ENCODE measurements at regions not wholly inside any gene's neighbourhood (a gene's known extent, or its start where the extent isn't known, plus 50 kb on each side); places are given as distances from the start of the nearest gene placed in this dataset.
"Not testable (repeated sequence)": the region's sequence is repeated elsewhere in the genome, so short reads cannot be mapped to it uniquely, and the experiment has no call there.

DNA sequence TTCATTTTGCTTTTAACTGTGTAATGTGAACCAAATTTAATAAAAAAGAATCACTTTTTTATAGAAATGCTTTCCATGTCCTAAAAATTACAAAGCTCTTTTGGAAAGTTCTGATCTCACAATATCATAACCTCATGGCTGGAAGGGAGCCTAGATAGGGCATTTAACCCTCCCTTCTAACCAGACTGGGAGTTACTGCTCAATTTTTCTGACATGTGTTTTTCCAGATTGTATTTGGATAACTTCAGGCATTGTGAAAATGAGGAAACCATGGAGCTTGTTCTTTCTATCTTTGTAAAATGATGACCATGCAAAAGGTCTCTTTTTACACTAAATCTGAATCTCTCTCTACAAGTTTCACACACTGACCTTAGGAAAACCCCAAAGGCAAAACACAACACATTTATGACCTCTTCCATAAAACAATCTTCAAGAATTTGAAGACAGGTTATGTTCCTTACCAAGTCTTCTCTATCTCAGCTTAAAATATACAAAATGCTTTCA lies 508.8 kb downstream of the DIPK2A start:
- Mint-ChIP-seq H3K4me1 (no peaks in the 10 kb centered on the region), H3K9me3 (no peaks in the 10 kb centered on the region), H3K36me3 (ENCODE audit: low read depth) (no peaks in the 10 kb centered on the region), H3K4me3 (no peak overlapping the region), H3K27me3 (no peaks in the 10 kb centered on the region), H3K27ac (no peak overlapping the region)
- no peak for DNase-seq
- intact Hi-C loops (cut with micrococcal nuclease): no loop called here

DNA sequence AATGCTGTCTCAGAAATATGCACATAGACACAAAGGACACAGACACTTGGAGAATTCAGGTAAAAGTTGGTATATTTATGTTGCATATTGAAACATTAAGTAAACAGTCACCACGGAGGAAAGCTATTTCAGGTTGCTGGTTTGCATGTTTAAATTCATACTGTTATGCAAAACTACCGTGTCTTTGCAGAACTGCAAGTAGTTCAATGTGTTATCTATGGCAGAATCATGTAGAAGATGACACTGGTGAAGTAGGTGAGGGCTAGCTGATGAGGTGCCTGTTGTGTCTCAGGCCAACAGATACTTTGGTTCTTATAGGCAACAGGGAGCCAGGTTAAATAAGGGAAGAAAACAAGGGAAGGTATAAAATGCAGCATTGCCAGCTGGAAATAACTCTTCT lies 511.3 kb downstream of the DIPK2A start:
- no peak overlapping the region for H3K27ac Mint-ChIP-seq
- no peak for DNase-seq
- H3K36me3 Mint-ChIP-seq (ENCODE audit: low read depth): no peaks in the 10 kb centered on the region
- intact Hi-C loops (cut with micrococcal nuclease): no loop called here
- H3K9me3 Mint-ChIP-seq: no peaks in the 10 kb centered on the region
- H3K4me3 Mint-ChIP-seq: no peak overlapping the region
- H3K4me1 Mint-ChIP-seq: no peaks in the 10 kb centered on the region
- H3K27me3 Mint-ChIP-seq: no peaks in the 10 kb centered on the region

DNA sequence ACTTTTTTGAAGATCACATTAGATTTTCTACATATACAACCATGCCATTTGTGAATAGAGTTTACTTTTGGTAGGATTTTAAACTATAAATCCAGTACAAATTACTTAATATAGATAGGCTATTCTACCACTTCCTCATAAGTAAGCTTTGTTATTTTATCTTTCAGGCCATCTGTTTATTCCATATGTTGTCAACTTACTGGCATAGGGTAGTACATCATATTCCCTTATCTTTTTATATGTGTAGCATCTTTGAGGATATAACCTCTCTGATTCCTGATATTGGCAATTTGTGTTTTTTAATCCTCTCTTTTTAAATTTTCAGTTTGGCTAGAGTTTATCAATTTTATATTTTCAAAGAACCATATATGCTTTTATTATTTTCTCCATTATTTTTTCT lies 515.4 kb downstream of the DIPK2A start:
- Mint-ChIP-seq H3K27me3 (no peaks in the 10 kb centered on the region), H3K4me3 (no peak overlapping the region), H3K36me3 (ENCODE audit: low read depth) (no peaks in the 10 kb centered on the region), H3K4me1 (no peaks in the 10 kb centered on the region), H3K27ac (no peak overlapping the region), H3K9me3 (no peaks in the 10 kb centered on the region)
- DNase-seq: no peak
- intact Hi-C loops (cut with micrococcal nuclease): no loop called here

DNA sequence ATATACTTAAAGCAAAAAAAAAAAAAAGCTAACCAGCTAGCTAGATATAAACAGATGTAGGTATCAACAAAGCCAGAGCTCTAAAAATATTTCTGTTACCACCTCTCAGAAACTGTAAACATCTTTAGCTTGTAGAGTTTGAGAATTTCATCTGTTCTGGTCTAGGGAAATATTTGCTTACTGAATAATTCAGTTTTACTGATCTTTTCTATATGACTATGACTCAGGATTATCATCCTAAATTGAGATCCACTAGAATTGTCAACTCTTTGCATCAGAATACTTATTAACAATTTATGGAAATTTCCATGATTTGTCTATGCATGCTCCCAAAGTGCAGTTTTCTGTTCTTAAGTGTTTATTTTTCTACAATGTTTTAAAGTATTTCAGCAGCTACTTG lies 517.3 kb downstream of the DIPK2A start:
- intact Hi-C loops (cut with micrococcal nuclease): no loop called here
- no peak for DNase-seq
- no peak overlapping the region for H3K27ac Mint-ChIP-seq
- no peaks in the 10 kb centered on the region for H3K27me3 Mint-ChIP-seq
- H3K4me3 Mint-ChIP-seq: no peak overlapping the region
- H3K36me3 Mint-ChIP-seq (ENCODE audit: low read depth): no peaks in the 10 kb centered on the region
- no peaks in the 10 kb centered on the region for H3K4me1 Mint-ChIP-seq
- no peaks in the 10 kb centered on the region for H3K9me3 Mint-ChIP-seq

DNA sequence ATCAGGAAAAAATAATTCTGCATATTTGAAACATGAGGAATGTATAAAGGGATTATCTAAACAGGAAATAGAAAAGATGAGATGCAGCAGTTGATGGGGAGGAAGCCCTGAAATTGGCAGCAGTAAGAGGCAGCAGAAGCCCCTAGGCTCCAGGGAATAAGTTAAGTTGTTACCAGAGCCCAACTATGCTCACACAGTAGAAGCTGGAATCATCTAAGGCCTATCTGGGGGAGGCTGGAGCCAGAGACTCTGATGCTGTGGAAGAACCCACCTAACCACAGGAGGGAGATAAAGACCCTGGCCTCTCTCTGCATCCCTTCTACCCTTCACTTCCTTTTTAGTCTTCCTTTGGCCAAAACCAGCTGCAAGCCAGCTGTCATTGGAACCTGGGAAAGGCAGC lies 519.7 kb downstream of the DIPK2A start:
- intact Hi-C loops (cut with micrococcal nuclease): no loop called here
- DNase-seq: no peak
- Mint-ChIP-seq H3K4me3 (no peak overlapping the region), H3K36me3 (ENCODE audit: low read depth) (no peaks in the 10 kb centered on the region), H3K4me1 (no peaks in the 10 kb centered on the region), H3K27ac (no peak overlapping the region), H3K9me3 (no peaks in the 10 kb centered on the region), H3K27me3 (no peaks in the 10 kb centered on the region)

DNA sequence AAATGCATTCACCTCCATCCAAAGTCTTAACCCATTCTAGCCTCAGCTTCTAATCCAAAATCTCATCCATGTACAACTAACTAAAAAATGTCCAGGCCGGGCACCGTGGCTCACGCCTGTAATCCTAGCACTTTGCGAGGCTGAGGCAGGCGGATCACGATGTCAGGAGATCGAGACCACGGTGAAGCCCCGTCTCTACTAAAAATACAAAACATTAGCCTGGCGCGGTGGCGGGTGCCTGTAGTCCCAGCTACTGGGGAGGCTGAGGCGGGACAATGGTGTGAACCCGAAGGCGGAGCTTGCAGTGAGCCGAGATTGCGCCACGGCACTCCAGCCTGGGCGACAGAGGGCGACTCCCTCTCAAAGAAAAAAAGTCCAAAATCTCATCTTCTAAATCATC lies 523.0 kb downstream of the DIPK2A start:
- H3K36me3 Mint-ChIP-seq (ENCODE audit: low read depth); H3K27ac Mint-ChIP-seq; H3K4me1 Mint-ChIP-seq; H3K4me3 Mint-ChIP-seq; H3K27me3 Mint-ChIP-seq; intact Hi-C loops (cut with micrococcal nuclease); DNase-seq; H3K9me3 Mint-ChIP-seq: not testable (repeated sequence)

DNA sequence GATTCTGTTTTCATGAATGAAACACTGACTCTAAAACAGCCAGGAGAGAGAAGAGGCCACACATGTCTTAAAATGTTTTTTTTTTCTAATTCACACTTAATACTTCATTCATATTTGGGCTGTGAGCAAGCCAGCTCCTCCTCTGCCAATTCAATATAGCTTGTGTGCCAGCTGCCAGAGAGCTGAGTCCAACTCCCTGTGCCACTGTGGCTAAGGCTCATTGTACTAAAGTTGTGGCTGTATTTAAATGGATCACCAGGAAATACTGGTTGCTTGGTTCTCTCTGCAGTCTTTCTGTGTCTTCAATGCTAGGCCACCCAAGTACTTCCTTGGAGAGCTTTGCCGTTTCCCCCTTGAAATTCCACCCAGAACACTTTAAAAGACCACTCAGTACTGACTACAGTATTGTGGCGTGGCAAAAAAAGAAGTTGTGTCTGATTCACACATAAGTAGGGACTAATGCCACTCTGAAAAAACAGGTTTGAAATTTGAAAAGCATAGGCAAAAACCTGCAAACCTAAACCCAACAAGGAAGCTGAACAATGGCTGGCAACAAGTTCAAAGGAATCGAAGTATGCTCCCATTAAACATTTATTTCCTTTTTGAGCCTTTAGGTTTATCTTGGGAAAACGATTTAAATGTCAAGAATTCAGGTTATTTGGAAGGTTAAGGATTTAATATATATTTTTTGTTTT lies 524.7 kb downstream of the DIPK2A start:
- Mint-ChIP-seq H3K27ac (no peak overlapping the region), H3K27me3 (no peaks in the 10 kb centered on the region), H3K9me3 (no peaks in the 10 kb centered on the region), H3K36me3 (ENCODE audit: low read depth) (no peaks in the 10 kb centered on the region), H3K4me1 (no peaks in the 10 kb centered on the region), H3K4me3 (no peak overlapping the region)
- DNase-seq: no peak
- intact Hi-C loops (cut with micrococcal nuclease): no loop called here

DNA sequence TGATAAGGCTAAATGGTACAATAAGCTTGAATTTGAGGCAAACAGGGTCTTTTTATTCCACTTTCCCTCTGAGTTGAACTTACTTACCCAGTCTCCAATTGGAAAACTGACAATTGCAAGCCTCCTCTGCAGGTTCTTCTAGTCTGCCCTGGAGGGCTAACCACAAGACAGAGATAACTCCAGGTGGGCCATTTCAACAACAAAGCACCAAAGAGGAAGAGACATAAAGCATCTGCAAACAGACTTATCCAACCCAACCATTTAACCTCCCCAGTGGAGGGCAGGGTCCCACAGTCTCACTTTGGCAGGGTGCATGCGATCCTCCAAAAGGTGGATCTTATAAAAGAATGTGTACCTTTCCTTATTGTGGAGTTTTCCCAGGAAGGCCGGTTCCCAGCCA lies 525.8 kb downstream of the DIPK2A start:
- intact Hi-C loops (cut with micrococcal nuclease): no loop called here
- H3K27ac Mint-ChIP-seq: no peak overlapping the region
- H3K4me3 Mint-ChIP-seq: no peak overlapping the region
- DNase-seq: no peak
- H3K36me3 Mint-ChIP-seq (ENCODE audit: low read depth): no peaks in the 10 kb centered on the region
- no peaks in the 10 kb centered on the region for H3K4me1 Mint-ChIP-seq
- no peaks in the 10 kb centered on the region for H3K9me3 Mint-ChIP-seq
- no peaks in the 10 kb centered on the region for H3K27me3 Mint-ChIP-seq

DNA sequence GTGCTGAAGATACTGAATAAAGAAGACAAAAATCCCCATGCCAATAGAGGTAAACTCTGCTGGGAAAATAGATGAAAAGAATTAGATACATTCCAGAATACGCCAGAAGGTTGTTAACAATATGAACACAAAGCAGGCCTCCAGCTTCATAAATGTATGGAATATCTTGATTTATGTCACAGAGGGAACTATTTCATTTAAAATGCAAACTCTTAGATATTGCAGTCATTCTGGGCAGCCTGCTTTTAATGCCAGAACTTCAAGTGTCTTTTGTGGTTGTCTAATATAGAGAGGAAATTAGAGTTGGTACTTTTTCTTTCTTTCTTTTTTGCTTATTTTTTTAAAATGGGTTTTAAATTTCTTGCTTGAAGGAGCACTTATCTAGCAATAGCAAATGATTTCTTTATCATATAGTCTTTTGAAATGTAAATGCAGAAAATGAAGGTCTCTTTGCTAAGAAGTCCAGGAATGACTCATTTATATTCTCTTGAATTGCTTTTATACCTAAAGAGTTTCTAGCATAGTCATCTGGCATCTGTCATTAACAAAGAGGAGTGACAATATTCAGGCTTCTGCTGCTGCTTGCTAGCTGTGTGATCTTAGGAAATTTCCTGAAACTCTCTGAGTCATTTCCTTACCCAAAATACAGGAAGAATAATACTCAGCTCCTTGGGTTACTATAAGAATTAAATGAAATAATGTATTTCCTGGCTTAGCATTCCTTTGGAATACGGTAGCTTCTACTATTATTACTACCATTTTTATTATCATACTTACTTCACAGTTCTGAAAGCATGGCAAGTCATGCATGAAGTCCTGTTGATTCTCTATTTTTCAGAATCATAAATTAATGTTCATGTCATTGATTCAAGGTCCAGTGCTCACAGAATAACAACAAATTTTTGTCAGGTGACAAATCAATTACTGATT lies 527.6 kb downstream of the DIPK2A start:
- Mint-ChIP-seq H3K4me1 (no peaks in the 10 kb centered on the region), H3K36me3 (ENCODE audit: low read depth) (no peaks in the 10 kb centered on the region), H3K27me3 (no peaks in the 10 kb centered on the region), H3K9me3 (no peaks in the 10 kb centered on the region), H3K27ac (no peak overlapping the region), H3K4me3 (no peak overlapping the region)
- no peak for DNase-seq
- intact Hi-C loops (cut with micrococcal nuclease): no loop called here

DNA sequence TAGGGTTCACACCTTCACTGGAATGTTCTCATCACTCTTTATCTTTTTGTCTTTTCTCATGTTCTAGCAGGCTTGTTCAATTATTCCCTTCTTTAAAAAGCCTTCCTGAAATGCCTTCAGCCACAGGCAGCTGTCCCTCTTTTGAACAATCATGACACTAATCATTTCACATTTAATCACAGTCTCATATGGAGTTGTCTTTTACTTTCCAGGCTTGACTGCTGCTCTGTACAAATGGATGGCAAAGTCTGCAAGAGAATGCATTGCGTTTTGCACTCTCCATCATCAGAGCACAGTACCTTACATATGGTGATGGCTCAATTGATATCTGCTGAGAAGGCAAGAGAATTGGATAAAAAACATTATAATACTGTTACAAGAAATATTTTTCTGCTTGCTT lies 529.8 kb downstream of the DIPK2A start:
- intact Hi-C loops (cut with micrococcal nuclease): no loop called here
- Mint-ChIP-seq H3K4me3 (no peak overlapping the region), H3K4me1 (no peaks in the 10 kb centered on the region), H3K27ac (no peak overlapping the region), H3K27me3 (no peaks in the 10 kb centered on the region), H3K9me3 (no peaks in the 10 kb centered on the region), H3K36me3 (ENCODE audit: low read depth) (no peaks in the 10 kb centered on the region)
- no peak for DNase-seq

DNA sequence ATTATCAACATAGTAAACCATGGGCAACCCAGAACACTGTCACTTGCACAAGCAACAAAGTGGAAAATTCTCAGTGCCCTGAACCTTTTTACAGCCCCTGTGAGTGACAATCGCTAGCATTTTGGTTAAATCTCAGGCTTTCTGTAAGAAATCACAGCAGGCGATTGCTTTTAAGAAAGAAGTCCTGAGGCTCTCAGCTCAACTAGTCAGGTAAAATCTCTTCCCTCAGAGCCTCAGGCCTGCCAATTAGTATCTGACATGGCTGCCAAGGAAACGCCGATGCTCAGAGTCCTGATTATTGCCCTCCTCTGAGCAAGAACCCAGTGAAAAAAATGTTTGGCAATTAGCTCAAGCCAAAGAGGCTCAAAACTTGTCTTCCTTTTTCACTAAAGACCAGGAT lies 530.8 kb downstream of the DIPK2A start:
- H3K36me3 Mint-ChIP-seq (ENCODE audit: low read depth): no peaks in the 10 kb centered on the region
- no peak for DNase-seq
- intact Hi-C loops (cut with micrococcal nuclease): no loop called here
- H3K27ac Mint-ChIP-seq: no peak overlapping the region
- H3K27me3 Mint-ChIP-seq: no peaks in the 10 kb centered on the region
- H3K4me3 Mint-ChIP-seq: no peak overlapping the region
- H3K9me3 Mint-ChIP-seq: no peaks in the 10 kb centered on the region
- no peaks in the 10 kb centered on the region for H3K4me1 Mint-ChIP-seq

DNA sequence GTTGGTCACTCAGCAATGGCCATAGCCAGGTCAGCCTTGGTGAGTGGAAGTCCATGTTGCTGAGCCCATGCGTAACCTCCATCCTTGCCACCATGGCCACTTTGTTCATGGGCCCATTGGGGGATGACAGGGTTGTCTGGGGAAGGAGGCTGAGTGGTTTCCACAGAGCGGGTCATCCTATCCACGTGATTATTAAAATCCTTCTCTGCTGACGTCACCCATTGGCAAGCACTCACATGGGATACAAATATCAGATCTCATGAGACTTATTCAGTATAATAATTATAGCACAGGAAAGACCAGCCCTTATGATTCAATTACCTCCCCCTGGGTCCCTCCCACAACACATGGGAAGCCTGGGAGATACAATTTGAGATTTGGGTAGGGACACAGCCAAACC lies 534.8 kb downstream of the DIPK2A start:
- H3K4me1 Mint-ChIP-seq; H3K9me3 Mint-ChIP-seq; DNase-seq; H3K4me3 Mint-ChIP-seq; H3K27me3 Mint-ChIP-seq; H3K27ac Mint-ChIP-seq; intact Hi-C loops (cut with micrococcal nuclease); H3K36me3 Mint-ChIP-seq (ENCODE audit: low read depth): not testable (repeated sequence)

DNA sequence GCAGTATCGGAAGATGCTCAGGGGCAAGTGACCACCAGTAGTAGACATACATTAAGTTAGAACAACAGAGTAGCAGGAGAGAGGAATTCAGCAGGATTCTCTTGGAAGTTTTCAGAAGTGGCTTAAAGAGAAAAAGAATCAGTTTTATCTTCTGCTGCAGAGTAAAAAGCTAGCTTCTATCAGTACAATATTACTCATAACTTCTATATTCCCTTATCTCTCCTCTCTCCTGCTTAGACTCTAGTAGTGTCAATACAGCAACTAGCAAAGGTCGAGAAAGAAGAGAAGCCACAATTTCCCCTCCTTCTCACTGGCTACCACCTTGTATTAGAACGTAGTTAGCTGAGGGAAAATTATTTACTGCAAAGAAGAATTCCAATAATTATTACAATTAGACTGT lies 539.7 kb downstream of the DIPK2A start:
- Mint-ChIP-seq H3K36me3 (ENCODE audit: low read depth) (no peaks in the 10 kb centered on the region), H3K9me3 (no peaks in the 10 kb centered on the region), H3K4me1 (no peaks in the 10 kb centered on the region), H3K4me3 (no peak overlapping the region), H3K27me3 (no peaks in the 10 kb centered on the region), H3K27ac (no peak overlapping the region)
- intact Hi-C loops (cut with micrococcal nuclease): no loop called here
- no peak for DNase-seq

DNA sequence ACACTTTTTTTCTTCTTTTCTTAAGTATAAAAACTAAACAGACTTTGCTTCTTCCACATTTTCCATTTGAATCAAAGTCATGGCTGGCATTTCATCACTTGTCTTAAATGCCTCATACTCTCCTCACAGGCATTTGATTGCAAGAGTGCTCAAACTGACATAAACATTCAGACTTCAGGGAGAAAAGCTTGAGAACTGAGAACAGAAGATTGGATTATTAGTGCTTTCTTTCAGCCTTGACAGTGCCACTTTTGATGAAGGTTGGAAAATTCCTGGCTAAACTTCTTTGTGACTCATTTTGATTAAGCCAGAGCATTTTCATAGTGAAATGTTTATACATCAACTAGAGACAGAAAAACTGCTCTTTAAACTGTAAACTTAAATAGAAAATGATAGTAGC lies 544.4 kb downstream of the DIPK2A start:
- no peaks in the 10 kb centered on the region for H3K27me3 Mint-ChIP-seq
- no peak overlapping the region for H3K4me3 Mint-ChIP-seq

More for the DNA sequence above, 544.4 kb downstream of the DIPK2A start:
- Mint-ChIP-seq H3K9me3 (no peaks in the 10 kb centered on the region), H3K4me1 (no peaks in the 10 kb centered on the region), H3K36me3 (ENCODE audit: low read depth) (no peaks in the 10 kb centered on the region), H3K27ac (no peak overlapping the region)
- intact Hi-C loops (cut with micrococcal nuclease): no loop called here
- DNase-seq: no peak
